ENCODE measurements at regions not wholly inside any gene's neighbourhood (a gene's known extent, or its start where the extent isn't known, plus 50 kb on each side); places are given as distances from the start of the nearest gene placed in this dataset.

DNA sequence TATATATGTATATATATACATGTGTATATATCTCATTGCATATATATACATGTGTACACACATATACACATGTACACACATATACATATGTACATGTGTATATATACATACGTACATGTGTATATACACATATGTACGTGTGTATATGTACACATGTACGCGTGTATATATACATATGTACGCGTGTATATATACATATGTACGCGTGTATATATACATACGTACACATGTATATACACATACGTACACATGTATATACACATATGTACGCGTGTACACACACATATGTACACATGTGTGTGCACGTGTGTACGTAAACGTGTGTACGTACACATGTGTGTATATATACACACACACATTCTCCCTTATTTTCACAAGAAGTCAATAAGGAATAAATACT, 141.6 kb upstream of the TMCC3 start:
- Histone ChIP-seq H3K27me3 (no peaks in the 10 kb centered on the region), H3K4me2 (no peak overlapping the region), H3K27ac (no peak overlapping the region), H2AFZ (replicated peaks) (no peak overlapping the region), H3K9me3 (ENCODE audit: low read depth) (no peaks in the 10 kb centered on the region), H4K20me1 (ENCODE audit: low read depth) (no peaks in the 10 kb centered on the region), H3K4me3 (no peak overlapping the region), H3K9ac (no peak overlapping the region), H3K4me1 (no peaks in the 10 kb centered on the region), H3K36me3 (no peaks in the 10 kb centered on the region), H3K79me2 (ENCODE audit: low read depth) (no peaks in the 10 kb centered on the region), H3F3A (ENCODE audit: low read depth) (peaks cover 5% of the 10 kb centered on the region)
- Mint-ChIP-seq H3K27ac (no peak overlapping the region), H3K27me3 (ENCODE audit: insufficient read depth, low read depth) (peaks cover 12% of the 10 kb centered on the region), H3K4me1 (peaks cover 26% of the 10 kb centered on the region), H3K9me3 (no peaks in the 10 kb centered on the region), H3K36me3 (no peaks in the 10 kb centered on the region), H3K4me3 (no peak overlapping the region)
- DNase-seq (ENCODE audit: low spot score) = no peak
- no peak for TF ChIP-seq EZH2 (IDR thresholded peaks at IDR 0.05)
- TF ChIP-seq EZH2phosphoT487 (IDR thresholded peaks at IDR 0.05) = no peak
- TF ChIP-seq, protein P1, sequence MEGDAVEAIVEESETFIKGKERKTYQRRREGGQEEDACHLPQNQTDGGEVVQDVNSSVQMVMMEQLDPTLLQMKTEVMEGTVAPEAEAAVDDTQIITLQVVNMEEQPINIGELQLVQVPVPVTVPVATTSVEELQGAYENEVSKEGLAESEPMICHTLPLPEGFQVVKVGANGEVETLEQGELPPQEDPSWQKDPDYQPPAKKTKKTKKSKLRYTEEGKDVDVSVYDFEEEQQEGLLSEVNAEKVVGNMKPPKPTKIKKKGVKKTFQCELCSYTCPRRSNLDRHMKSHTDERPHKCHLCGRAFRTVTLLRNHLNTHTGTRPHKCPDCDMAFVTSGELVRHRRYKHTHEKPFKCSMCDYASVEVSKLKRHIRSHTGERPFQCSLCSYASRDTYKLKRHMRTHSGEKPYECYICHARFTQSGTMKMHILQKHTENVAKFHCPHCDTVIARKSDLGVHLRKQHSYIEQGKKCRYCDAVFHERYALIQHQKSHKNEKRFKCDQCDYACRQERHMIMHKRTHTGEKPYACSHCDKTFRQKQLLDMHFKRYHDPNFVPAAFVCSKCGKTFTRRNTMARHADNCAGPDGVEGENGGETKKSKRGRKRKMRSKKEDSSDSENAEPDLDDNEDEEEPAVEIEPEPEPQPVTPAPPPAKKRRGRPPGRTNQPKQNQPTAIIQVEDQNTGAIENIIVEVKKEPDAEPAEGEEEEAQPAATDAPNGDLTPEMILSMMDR (IDR thresholded peaks at IDR 0.05) = no peak

DNA sequence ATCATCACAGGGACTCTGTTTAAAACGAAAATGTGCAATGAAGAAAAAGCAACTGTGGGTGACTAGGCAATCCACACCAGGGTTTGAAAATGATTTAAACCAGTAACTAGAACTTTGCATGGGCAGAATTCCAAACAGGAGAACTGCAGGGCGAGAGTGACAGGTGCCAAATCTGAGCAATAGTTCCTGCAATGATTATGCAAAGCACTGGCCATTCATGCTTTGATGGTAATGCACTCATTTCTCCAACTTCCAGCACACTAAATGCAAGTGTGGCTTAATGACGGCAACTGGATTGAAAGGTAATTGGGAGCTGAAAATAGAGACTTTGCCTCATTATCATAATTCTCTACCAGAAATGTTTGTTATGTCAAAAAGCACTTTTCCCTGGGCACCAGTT, 140.5 kb upstream of the TMCC3 start:
- H4K20me1 ChIP-seq (ENCODE audit: low read depth) = no peaks in the 10 kb centered on the region
- no peak overlapping the region for H3K4me3 Mint-ChIP-seq
- no peak overlapping the region for H3K4me2 ChIP-seq
- H3F3A ChIP-seq (ENCODE audit: low read depth) = peaks cover 5% of the 10 kb centered on the region
- no peak overlapping the region for H3K27ac ChIP-seq
- H3K27me3 ChIP-seq = no peaks in the 10 kb centered on the region
- TF ChIP-seq, protein P1 (IDR thresholded peaks at IDR 0.05) = no peak
- TF ChIP-seq EZH2phosphoT487 (IDR thresholded peaks at IDR 0.05) = no peak
- no peak for TF ChIP-seq EZH2 (IDR thresholded peaks at IDR 0.05)
- H3K27ac Mint-ChIP-seq = no peak overlapping the region
- no peaks in the 10 kb centered on the region for H3K4me1 ChIP-seq
- no peak overlapping the region for H3K9ac ChIP-seq
- no peaks in the 10 kb centered on the region for H3K36me3 ChIP-seq
- H3K9me3 ChIP-seq (ENCODE audit: low read depth) = no peaks in the 10 kb centered on the region
- peaks cover 12% of the 10 kb centered on the region for H3K27me3 Mint-ChIP-seq (ENCODE audit: insufficient read depth, low read depth)
- DNase-seq (ENCODE audit: low spot score) = no peak
- no peaks in the 10 kb centered on the region for H3K9me3 Mint-ChIP-seq
- H3K4me1 Mint-ChIP-seq = peaks cover 22% of the 10 kb centered on the region
- H2AFZ ChIP-seq (replicated peaks) = no peak overlapping the region
- H3K79me2 ChIP-seq (ENCODE audit: low read depth) = no peaks in the 10 kb centered on the region
- no peaks in the 10 kb centered on the region for H3K36me3 Mint-ChIP-seq
- no peak overlapping the region for H3K4me3 ChIP-seq

DNA sequence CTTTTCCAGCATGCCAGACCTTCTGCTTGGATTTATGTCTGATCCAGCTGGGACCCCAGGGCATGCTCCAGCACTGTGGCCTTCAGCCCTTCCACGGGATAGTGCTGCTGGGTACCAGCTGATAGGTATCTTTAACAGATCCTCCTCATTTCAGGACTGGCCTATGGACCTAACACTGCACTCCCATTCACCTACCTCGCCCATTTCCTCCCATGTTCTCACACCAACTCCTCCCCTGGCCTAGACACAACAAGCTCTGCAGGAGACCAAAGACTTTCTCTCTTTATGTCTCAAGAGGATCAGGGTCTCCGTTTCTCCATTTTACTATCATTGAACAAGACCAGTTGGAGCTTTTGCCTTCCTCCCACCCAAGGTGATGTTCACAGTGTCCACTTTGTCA, 140.0 kb upstream of the TMCC3 start:
- no peaks in the 10 kb centered on the region for H3K9me3 Mint-ChIP-seq
- TF ChIP-seq EZH2phosphoT487 (IDR thresholded peaks at IDR 0.05) (no peak), EZH2 (IDR thresholded peaks at IDR 0.05) (no peak)
- TF ChIP-seq, protein P1 (IDR thresholded peaks at IDR 0.05) = no peak
- H3K27me3 Mint-ChIP-seq (ENCODE audit: insufficient read depth, low read depth) = peaks cover 12% of the 10 kb centered on the region
- no peak overlapping the region for H3K4me2 ChIP-seq
- H3K4me3 ChIP-seq = no peak overlapping the region
- no peaks in the 10 kb centered on the region for H3K27me3 ChIP-seq
- H3K36me3 ChIP-seq = no peaks in the 10 kb centered on the region
- H3K36me3 Mint-ChIP-seq = no peaks in the 10 kb centered on the region
- no peaks in the 10 kb centered on the region for H3K9me3 ChIP-seq (ENCODE audit: low read depth)
- no peaks in the 10 kb centered on the region for H3K4me1 ChIP-seq
- DNase-seq (ENCODE audit: low spot score) = no peak
- no peak overlapping the region for H3K4me3 Mint-ChIP-seq
- H3K27ac ChIP-seq = no peak overlapping the region
- no peak overlapping the region for H2AFZ ChIP-seq (replicated peaks)
- H4K20me1 ChIP-seq (ENCODE audit: low read depth) = no peaks in the 10 kb centered on the region
- H3K79me2 ChIP-seq (ENCODE audit: low read depth) = no peaks in the 10 kb centered on the region
- H3K27ac Mint-ChIP-seq = no peak overlapping the region
- H3F3A ChIP-seq (ENCODE audit: low read depth) = peaks cover 5% of the 10 kb centered on the region
- no peak overlapping the region for H3K9ac ChIP-seq
- peaks cover 17% of the 10 kb centered on the region for H3K4me1 Mint-ChIP-seq
